SKM-1 (cell line): ENCODE measurements at regions not wholly inside any gene's neighbourhood (a gene's known extent, or its start where the extent isn't known, plus 50 kb on each side); places are given as distances from the start of the nearest gene placed in this dataset.

Experiments used
- DNase-seq: peaks from one replicate; lab custom pipeline; 2025; ENCODE audit not compliant: unreplicated experiment; lab: John Stamatoyannopoulos, UW

DNA sequence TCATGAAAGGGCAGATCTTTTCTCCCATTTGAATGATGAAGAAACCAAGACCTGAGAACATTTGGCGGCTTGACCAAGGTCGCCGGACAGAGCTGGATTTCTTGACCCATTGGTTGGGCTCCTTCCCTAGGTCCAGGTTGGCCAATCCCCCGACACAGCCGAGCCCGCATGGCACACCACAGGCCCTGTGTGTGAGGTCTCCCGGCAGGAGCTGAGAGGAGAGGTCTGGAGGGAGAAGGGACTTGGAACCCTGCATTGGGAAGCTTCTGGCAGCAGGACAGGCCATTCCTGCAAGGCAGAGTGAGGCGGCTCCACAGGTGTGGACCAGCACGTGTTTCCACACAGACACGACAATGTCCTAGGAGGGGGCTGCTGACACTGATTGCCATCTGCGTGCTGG, 98.6 kb upstream of the THY1 start:
- no peak for DNase-seq

DNA sequence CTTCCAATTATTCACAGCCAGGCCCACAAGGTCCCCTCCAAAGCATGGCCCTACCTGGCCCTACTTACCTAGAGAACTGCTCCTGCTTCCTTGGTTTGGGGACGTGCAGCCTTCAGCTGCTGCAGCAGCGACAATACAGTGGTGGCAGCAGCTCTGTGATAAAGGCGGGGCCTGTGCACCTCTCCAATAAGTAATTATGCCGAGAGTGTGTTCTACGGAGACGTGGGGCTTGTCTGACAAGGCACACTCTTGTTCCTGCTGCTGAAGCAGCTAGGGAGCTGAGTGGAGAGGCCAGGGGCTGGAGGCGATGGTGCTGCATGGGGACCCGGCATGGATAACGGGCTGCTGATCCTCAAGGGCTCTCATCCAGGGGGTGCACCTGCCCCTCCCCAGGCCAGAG, 98.0 kb upstream of the THY1 start:
- no peak for DNase-seq

DNA sequence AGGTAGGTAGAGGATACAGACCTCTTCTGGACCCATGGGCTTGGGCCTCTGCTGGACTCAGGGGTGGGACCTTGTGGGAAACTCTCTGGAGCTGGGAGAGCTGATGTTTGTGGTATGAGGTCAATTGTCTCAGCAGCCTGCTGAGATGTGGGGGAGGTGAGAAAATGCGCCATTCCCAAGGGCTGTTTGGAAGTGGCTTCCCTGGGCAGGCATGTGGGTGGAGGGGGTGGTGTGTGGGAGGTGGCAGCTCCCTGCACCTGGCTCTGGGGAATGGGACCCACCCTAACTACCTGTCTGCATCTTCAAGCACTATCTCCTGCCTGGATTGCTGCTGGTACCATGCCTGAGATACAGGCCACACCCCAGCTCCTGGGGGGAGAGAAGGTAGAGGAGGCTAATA, 97.4 kb upstream of the THY1 start:
- no peak for DNase-seq

DNA sequence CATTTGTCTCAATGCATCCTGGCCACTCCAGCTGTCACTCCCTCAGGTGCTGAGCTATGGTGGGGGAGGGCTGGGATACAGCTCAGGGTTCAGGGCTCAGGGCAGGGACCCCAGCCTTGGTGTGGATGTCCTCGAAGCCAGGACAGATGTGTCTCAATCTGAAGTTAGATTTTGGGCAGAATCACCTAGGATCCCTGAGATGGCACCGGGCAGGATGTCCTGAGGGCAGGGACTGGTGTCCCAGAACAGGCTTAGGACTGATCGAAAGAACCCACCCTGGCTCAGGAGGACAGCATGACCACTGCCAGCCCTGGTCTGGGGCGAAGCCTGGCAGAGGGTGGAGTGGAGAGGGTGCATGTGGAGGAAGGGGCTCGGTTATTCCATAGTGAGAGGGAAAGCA, 96.8 kb upstream of the THY1 start:
- DNase-seq: no peak

DNA sequence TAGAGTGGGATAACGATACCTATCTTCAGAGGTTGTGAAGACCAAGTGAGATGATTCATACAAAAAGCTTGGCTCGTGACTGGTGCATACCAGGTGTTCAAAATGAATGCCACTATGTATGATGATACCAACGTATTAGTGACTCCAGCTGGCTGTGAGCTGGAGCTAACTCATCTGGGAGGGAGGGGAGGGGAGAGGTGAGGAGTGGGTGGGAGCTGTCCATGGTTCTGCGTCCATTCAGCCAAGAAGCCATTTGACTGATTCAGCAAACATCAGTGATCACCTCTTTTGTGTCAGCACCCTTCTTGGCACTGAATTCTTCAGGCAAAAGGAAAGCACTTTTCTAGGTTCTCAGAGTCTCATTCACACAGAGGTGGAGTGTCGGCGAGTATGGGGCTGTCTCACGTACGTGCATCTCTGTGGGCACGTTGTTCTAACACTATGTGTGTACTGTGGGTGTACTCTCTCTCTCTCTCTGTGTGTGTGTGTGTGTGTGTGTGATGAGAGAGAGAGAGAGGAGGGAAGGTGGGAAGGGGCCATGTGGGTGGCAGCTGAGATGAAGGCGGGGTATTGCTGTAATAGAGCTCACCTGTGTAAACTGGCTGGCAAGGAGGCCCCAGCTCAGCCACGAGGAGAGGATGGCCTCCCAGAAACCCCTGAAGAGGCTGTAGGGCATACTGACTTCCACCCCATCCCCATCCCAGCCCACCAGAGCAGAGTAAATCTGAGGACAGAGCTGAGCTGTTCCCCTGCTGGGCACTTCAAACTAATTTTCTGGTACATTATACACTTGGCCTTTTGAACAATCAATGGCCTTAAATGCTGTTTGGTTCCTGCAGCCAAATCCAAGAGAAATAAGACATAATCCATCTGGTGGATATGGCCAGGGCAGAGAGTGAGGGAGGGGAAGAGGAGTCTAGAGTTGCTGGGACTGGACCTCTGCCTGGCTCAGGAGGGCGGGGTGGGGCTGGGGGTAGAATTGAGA, 96.1 kb upstream of the THY1 start:
- no peak for DNase-seq

- DNase-seq: no peak
Measured at GRCh38 chr11:119515771-119516400, 92.9 kb upstream of the THY1 start.

DNA sequence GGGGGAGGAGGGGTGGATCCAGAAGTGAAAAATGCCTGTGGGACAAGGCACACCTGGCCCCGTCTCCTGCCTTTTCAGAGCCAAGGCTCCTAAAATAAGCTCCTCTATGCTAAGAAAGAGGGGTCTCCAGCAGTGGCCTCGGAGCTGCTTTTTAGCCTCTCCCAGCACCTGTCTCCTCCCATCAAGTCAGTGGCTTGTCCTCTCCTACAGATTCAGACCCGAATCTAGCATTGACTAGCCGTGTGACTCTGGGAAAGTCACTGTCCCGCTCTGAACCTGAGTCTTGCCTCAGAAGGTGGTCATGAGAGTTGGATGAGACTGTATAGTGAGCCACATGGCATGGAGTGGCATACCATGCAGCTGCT, 90.8 kb upstream of the THY1 start:
- DNase-seq: no peak

DNA sequence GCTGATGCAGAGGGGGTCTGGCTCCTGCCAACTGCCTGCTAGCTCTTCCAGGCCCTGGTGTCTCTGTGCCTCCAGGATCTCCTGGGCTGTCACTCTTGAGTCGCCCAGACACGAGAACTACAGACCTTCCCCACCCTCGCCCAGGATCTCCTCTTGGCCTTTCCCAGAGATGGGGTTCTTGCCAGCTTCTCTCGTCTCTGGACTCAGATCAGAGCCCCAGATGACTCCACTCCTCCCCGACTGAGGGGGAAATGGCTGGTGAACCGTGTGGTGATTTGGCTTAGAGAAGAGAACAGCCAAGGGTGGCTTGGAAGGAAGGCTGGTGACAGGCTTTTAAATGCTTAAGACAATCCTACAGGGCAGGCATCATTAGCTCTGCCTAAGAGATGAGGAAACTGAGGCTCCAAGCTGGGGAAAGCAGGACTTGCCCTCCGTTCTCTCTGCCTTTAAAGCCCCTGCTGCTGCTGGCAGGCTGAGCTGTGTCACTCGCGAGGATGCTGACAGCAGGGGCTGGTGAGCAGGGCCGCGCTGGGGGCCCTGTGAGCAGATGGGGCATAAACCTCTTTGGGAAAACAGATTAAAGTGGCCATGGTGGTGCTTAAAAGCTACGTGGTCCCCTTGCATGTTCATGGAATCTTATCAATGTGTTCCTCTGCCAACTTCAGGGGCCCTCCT, 90.3 kb upstream of the THY1 start:
- DNase-seq: no peak

DNA sequence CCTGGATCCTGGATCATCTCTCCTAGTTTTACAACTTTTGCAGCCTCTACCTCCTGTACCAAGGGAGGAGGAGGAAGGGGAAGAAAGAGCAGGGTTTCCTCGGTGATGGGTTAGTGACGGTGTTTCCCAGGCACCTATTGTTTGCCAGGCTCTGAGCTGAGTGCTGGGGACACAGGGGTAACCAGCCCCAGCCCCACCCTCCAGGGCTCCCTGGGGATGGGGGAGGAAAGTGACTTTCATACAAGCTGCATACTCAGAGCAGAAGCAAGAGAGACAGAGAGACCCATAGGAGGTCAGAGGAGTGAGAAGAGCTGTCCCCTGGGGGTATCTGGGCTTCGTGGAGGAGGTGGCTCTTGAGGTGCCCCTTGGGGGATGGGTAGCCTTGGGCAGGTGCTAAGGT, 89.4 kb upstream of the THY1 start:
- no peak for DNase-seq

GRCh38 chr11:119511614-119512306, 88.8 kb upstream of the THY1 start:
- DNase-seq: no peak

DNA sequence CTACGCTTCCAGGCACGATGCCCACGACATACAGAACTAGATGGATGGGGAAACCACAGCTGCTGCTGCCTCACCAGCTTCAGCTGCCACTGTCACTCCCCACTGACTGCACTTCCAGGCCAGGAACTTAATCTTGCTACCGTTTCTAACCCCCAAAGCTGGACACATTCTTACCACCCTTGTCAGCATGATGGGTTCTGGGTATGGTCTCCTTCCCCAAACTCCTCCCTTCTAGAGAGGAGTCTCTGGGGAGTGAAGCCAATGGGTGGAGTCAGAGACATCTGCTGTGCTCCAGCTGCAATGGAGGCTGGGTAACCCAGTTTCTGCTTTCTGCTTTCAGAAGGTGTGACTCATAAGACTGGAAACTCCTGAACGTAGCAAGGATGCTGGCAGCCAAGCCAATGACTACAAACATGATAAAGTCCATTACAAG, 87.0 kb upstream of the THY1 start:
- DNase-seq: peak; percentile 59

- no peak for DNase-seq
Measured at GRCh38 chr11:119509282-119509841, 86.4 kb upstream of the THY1 start.

DNA sequence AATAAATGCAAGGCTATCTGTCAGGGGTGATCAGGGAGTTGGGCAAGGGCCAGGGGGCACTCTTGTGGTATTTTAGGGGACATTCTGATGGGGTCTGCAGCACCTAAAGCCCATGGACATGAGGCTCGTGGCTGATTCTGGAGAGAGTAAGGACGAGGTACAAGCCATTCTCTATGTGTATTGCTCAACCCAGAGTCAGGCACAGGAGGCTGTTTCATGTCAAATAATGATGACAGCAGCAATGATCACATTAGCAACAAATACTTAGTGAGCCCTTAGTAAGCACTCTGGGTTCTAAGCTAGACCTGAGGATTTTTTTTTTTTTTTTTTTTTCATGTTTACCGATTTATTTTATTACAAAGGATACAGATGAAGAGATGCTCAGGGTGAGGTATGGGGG, 83.5 kb upstream of the THY1 start:
- DNase-seq: no peak

- peak; percentile 12 for DNase-seq
Measured at GRCh38 chr11:119505861-119506260, 82.9 kb upstream of the THY1 start.

DNA sequence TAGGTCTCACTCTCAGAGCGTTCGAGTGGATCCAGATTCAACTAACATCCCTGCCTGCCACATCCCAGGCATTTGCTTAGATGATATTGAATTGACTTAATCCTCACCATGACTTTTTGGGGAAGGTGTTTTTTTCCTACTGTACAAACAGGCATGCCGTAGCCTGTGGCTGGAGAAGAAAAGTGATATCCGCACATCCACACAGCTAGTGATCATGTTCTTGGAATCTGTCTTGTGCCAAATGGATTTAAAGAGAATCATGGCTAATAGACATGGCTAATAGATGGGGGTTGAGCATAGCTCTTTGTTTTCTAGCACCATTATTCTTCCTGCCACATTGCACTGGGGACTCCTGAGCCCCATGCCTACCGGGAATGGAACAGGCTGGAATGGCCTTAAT, 82.1 kb upstream of the THY1 start:
- DNase-seq: no peak

DNA sequence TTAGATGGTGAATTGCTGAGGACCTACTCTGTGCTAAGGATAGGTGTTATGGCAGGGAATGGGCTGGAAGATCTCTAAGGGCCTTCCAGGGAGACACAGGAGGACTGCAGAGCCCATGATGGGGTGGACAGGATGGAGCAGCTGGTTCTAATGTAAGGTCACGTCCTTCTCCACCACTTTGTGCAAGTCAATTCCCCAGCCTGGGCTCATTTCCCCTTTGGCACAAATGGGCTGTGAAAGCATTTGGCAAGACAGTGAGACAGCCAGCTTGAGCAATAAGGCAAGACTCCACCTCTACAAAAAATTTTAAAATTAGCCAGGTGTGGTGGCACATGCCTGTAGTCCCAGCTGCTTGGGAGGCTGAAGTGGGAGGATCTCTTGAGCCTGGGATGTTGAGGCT, 81.4 kb upstream of the THY1 start:
- peak; percentile 15 for DNase-seq

DNA sequence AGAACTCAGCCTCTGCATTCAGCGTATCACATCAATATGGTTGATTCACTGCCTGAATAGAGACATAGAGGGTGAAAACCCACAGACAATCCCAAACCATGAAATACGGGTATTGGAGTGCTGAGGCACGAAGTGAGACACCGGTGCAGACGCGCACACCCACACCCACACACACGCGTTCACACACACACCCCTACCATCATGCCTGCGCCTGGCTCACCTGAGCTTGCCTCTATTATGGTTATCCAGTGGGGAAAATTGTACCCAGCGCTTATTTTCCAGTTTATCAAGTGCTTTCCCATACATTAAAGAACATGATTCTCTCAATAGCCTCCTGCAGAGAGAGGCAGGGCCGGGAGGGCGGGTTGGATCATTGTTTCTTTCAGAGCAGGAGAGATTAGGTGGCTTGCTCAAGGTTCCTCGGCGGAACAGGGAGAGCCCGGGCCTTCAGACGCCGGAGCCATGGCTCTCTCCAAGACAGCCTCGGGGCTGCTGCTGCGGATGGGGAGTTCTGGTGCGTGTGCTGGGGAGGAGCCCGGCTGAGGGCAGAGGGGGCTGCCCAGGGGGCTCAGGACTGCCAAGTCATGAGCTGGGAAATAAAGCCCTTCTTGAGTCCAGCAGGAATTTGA, 78.9 kb upstream of the THY1 start:
- DNase-seq: no peak

DNA sequence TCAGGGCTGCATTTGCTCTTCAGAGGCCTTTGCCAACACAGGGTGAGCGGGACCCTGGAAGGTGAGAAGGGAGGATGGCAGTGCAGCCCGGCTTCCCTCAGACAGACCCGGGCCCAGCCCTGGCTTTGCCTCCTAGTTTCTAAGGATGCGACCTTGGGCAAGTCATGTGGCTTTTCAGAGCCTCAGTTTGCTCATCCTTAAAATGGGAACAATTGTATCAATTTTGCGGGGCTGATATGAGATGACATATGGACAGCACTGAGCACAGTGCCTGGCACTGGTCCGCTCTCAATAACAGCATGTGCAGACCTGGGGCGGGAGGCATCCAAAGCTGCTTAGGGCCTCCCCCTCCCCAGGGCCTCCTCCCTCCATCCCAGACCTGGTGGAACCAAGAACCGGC, 74.7 kb upstream of the THY1 start:
- no peak for DNase-seq

- DNase-seq: no peak
Measured at GRCh38 chr11:119496997-119497396, 74.0 kb upstream of the THY1 start.

GRCh38 chr11:119496469-119496868, 73.5 kb upstream of the THY1 start:
- DNase-seq: no peak

- DNase-seq: no peak
Measured at GRCh38 chr11:119493712-119494111, 70.7 kb upstream of the THY1 start.
